ENCODE measurements at regions not wholly inside any gene's neighbourhood (a gene's known extent, or its start where the extent isn't known, plus 50 kb on each side); places are given as distances from the start of the nearest gene placed in this dataset.
A peak's percentile ranks its signal among the peaks of the same experiment; 100 is the strongest.

GRCh38 chr21:41678924-41679318, 87.9 kb downstream of the RIPK4 start (continued):
- TF ChIP-seq CSRNP1 (CRISPR knock-in tag; IDR thresholded peaks at IDR 0.05) = no peak
- TF ChIP-seq ZBTB42 (CRISPR knock-in tag; IDR thresholded peaks at IDR 0.05) = no peak
- TF ChIP-seq RARA (CRISPR knock-in tag; IDR thresholded peaks at IDR 0.05) = peak; percentile 86
- no peak for TF ChIP-seq SOX13 (IDR thresholded peaks at IDR 0.05)
- peak in 1 of 2 experiments; percentile 44; a peak in 1 of 4 replicates for TF ChIP-seq SOX13 (CRISPR knock-in tag; conservative IDR thresholded peaks at IDR 0.05 in 1 of 2, IDR thresholded peaks at IDR 0.05 in 1 of 2)
- TF ChIP-seq HNF4A (CRISPR knock-in tag; IDR thresholded peaks at IDR 0.05) = peak; percentile 63
- TF ChIP-seq HNRNPK (IDR thresholded peaks at IDR 0.05; ENCODE audit: low read depth, low read length, poor library complexity, severe bottlenecking) = no peak
- TF ChIP-seq MZF1 (CRISPR knock-in tag; IDR thresholded peaks at IDR 0.05; ENCODE audit: borderline replicate concordance) = no peak
- TF ChIP-seq ARHGAP35 (CRISPR knock-in tag; IDR thresholded peaks at IDR 0.05; ENCODE audit: borderline replicate concordance) = no peak
- no peak for TF ChIP-seq ZNF513 (CRISPR knock-in tag; conservative IDR thresholded peaks at IDR 0.05)
- no peak for TF ChIP-seq ZNF83 (CRISPR knock-in tag; IDR thresholded peaks at IDR 0.05; ENCODE audit: borderline replicate concordance)
- TF ChIP-seq PHF21A (CRISPR knock-in tag; IDR thresholded peaks at IDR 0.05) = peak; percentile 78
- TF ChIP-seq SP2 (CRISPR knock-in tag; IDR thresholded peaks at IDR 0.05) = peak; percentile 78
- TF ChIP-seq POLR2G (IDR thresholded peaks at IDR 0.05; ENCODE audit: low read depth, low read length) = peak; percentile 16; the same call in 1 of the 2 replicates
- TF ChIP-seq TFDP1 (CRISPR knock-in tag; IDR thresholded peaks at IDR 0.05; ENCODE audit: borderline replicate concordance) = no peak
- no peak for TF ChIP-seq SRSF1 (optimal IDR thresholded peaks at IDR 0.05; ENCODE audit: low read depth, low read length)
- peak; percentile 55; the same call in 1 of the 2 replicates for TF ChIP-seq ZNF777 (CRISPR knock-in tag; IDR thresholded peaks at IDR 0.05)
- peak; percentile 77 for TF ChIP-seq FOSL2 (CRISPR knock-in tag; IDR thresholded peaks at IDR 0.05)
- TF ChIP-seq CREBL2 (CRISPR knock-in tag; IDR thresholded peaks at IDR 0.05; ENCODE audit: borderline replicate concordance) = no peak
- peak; percentile 92 for TF ChIP-seq NRL (CRISPR knock-in tag; IDR thresholded peaks at IDR 0.05; ENCODE audit: borderline replicate concordance)
- no peak for TF ChIP-seq FOSL1 (CRISPR knock-in tag; IDR thresholded peaks at IDR 0.05; ENCODE audit: borderline replicate concordance)
- TF ChIP-seq AGO1 (IDR thresholded peaks at IDR 0.05; ENCODE audit: low read depth, low read length, poor library complexity, severe bottlenecking) = no peak
- TF ChIP-seq ATF3 (CRISPR knock-in tag; IDR thresholded peaks at IDR 0.05) = 0 out of 2 replicates have a peak, but pooled peaks have one; percentile 14

Measured in HepG2 (cell line).